ENCODE measurements at regions not wholly inside any gene's neighbourhood (a gene's known extent, or its start where the extent isn't known, plus 50 kb on each side); places are given as distances from the start of the nearest gene placed in this dataset.

DNA sequence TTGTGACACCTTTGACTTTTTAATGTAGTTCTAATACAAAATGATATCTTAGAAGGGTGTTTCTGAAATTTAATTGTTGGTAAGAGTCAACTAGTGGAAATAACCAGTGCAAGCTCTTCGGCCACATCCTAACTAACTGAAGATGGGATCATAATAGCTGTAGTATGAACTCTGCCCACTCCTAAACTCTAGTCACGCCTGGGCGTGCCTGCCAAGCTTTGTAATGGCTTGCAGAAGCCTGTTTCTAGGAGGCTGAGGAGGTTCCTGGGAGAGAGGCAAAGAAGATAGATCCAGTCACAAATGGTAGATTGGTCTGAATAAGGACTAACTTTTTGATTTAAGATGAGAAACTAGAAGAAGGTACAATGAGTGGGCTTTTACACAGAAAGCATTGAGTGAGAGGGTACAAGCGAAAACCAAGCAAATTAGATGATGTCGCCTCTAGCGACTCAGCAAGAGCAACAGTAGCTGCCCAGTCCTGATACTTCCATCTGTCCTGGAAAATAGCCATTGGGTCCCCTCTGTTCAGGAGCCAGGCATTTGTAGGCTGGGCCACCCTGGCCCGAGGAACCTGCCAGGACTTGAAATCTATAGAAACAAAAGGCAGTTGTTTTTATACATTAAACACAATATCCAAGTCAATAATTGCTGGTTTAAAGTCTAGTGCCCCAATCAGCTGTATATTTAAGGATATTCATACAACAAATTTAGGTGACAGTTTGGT lies 148.8 kb downstream of the SLC38A4 start:
- TF ChIP-seq, protein P1, sequence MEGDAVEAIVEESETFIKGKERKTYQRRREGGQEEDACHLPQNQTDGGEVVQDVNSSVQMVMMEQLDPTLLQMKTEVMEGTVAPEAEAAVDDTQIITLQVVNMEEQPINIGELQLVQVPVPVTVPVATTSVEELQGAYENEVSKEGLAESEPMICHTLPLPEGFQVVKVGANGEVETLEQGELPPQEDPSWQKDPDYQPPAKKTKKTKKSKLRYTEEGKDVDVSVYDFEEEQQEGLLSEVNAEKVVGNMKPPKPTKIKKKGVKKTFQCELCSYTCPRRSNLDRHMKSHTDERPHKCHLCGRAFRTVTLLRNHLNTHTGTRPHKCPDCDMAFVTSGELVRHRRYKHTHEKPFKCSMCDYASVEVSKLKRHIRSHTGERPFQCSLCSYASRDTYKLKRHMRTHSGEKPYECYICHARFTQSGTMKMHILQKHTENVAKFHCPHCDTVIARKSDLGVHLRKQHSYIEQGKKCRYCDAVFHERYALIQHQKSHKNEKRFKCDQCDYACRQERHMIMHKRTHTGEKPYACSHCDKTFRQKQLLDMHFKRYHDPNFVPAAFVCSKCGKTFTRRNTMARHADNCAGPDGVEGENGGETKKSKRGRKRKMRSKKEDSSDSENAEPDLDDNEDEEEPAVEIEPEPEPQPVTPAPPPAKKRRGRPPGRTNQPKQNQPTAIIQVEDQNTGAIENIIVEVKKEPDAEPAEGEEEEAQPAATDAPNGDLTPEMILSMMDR (IDR thresholded peaks at IDR 0.05) = no peak
- no peak for TF ChIP-seq POLR2A (IDR thresholded peaks at IDR 0.05)

All from body of pancreas (tissue), 4 donors.